NCI-H1092 (cell line): ENCODE measurements at regions not wholly inside any gene's neighbourhood (a gene's known extent, or its start where the extent isn't known, plus 50 kb on each side); places are given as distances from the start of the nearest gene placed in this dataset.
"Not testable (repeated sequence)": the region's sequence is repeated elsewhere in the genome, so short reads cannot be mapped to it uniquely, and the experiment has no call there.

Experiments
- DNase-seq: peaks from one replicate; lab custom pipeline; 2025; lab: John Stamatoyannopoulos, UW

DNA sequence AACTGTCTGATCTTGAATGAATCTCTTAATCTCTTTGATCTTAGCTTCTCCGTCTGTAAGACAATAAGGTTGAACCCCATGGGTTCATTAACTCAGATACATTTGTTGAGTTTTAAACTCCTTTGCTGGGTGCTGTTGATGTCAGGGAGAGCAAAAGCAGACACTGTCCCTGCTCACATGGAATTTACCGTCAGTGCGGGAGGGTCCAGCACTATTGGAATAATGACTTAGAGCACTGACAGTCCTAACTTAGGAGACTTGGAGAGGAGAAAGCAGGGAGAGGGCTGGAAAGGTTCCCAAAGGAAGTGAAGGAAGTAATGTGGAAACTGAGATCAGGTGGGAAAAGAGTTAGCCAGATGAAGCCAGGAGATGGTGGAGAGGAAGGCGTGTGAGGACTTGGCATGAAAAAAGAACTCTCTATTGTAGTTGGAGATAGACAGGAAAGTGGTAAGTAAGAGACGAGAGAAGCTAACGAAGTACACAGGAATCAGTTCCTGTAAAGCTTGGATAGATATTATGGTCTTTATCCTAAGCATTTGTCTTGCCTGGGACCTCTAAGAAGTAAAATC lies 141.4 kb upstream of the SERTAD2 start:
- no peak for DNase-seq

DNA sequence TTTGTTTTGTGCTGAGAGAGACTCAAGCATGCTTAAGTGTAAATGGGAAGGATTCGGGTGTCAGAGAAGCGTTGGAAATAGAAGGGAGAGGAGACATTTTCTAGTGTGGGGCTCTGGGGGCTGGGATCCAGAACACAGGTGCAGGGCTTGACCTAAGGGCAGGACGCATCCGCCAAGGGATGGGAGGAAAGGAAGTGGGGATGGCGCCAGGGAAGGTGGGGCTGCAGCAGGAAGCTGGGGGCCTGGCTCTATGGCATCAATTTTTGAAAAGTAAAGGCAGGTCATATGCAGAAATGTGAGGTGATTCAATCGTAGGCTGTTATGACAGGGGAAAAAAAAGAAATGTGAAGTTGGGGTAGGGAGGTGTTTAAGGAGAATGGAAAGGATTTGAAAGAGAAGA lies 143.2 kb upstream of the SERTAD2 start:
- no peak for DNase-seq

DNA sequence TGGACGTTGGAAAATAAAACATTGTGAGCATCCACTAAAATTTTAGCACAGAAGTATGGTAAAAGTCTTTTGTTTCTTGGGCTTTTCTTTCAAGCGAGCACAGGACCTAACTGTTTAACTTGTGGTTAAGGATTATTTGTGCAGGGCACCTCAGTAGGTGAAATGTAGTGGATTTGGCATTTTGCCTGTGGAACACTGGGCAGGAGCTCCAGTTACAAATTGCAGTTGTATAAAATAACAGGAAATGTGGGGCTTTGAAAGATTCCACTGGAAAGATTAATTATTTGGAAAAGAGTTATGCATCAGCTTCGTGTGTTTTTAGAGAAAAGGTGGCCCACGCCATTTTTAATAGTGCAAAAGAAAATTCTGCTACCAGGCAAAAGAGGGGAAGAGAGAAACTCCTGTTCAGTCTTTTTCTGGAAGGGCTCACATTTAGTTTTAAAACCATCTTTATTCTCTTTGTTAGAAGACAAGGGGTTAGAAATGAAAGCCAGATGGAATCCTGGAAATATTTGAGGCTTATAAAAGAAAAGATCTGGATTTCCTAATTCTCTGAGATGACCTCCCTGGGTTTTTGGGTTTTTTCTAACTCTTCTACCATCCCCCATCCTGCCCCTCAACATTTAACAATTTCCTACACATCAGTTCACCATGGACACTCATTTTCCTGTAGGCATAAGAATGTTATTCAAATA lies 144.3 kb upstream of the SERTAD2 start:
- no peak for DNase-seq

DNA sequence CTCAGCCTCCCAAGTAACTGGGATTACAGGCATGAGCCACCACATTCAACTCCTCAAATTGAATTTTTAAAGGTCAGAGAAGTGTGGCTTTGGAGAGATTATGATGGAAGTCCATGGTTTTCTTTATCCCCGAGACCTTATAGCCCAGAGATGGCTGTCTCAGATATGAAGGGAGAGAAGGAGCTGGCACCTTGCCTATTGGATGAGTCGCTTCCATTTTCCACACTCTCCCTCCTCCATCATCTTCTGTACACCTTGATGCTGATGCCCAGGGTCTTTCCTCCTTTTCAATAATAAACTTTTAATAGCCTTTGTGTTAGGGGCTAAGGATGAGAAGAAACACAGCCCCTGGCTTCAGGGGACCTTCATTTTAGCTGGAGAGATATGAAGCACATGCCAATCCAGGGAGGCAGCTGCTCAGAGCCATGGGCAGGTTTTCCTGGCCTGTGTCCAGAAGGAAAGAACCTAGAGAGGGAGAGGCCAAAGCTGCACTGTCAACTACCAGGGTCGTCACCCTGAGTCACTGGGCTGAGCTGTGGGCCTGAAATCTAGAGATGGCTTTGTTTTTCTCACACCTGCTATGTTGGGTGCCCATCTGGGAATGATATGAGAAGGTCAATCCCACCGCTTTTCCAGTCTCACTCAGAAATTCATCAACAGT lies 146.0 kb upstream of the SERTAD2 start:
- DNase-seq, result no peak

DNA sequence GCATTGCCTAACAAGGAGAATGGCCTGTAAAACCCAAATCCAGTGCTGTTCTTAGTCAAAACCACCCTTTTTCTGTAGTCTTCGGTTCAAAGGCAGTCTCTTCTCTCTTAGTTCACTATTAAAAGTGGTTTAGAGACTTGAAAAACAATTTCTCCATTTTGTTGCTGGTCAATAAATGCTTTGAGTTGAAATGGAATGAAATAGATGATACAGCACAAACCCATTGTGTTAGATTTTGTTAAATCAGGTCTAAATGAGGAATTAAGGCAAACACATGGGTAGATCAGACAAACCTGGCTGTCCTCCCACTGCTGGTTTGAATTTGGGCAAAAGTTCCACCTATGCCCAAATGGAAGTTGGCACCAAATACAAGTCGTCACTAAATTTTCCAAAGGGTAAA lies 150.1 kb upstream of the SERTAD2 start:
- no peak for DNase-seq

DNA sequence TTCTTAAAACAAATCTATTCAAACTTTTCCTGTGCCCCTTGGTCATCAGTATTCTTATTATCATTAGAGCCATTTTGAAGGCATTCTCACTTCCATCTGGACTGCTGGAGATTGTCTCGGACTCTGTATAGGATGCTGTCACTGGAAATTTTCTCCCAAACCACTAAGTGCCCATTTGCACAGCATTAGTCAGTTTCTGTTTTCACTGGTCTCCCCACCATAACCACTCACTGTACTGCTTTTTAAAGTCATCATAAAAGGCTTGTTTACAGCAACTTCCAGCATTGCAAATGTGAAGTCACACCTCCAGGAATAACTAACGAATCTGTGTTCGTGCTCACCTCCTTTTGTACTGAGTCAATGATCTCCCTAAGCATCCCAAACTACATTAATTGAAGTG lies 150.9 kb upstream of the SERTAD2 start:
- no peak for DNase-seq

DNA sequence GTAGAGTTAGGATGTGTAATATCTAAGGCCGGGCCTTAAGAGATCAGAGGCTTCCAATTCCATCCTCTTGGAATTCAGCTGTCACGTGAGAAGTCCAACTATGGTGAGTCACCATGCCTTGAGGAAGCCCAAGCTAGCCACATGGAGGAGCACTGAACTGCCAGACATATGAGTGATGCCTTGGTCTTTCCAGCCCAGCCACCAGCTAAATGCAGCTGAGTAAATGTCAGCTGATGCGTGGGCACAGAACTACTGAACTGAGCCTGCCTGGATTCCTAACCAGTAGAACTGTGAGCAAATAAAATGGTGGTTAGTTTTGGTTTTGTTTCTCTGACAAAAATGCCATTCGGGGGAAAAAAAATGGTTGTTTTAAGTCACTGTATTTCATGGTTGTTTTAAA lies 153.7 kb upstream of the SERTAD2 start:
- no peak for DNase-seq

DNA sequence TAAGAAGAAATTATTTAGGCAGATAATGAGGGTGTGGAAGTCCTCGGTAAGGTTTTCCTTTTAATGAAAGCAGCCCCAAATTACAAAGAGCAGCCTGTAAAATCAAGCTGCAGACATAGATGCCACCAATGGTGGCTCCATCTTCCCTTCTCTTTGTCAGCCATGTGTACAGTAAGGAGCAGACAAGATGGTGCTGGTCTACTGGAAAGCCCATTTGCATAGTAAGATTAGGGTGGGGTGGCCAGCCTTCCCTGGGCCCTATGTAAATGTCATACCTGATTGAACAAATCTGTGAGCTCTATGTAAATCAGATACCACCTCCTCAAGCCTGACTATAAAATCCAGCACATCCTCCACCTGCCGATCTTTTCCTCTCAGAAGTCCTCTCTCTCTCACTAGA lies 154.4 kb upstream of the SERTAD2 start:
- no peak for DNase-seq

DNA sequence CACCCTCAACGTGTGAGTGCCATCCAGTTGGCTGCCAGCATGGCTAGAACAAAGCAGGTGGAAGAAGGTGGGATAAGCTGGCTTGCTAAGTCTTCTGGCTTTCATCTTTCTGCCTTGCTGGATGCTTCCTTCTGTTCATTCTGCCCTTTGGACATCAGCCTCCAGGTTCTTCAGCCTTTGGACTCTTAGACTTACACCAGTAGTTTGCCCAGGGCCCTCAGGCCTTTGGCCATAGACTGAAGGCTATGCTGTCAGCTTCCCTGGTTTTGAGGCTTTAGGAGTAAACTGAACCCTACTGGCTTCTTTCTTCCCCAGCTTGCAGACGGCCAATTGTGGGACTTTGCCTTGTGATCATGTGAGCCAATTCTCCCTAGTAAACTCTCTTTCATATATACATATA lies 155.0 kb upstream of the SERTAD2 start:
- DNase-seq, result no peak

DNA sequence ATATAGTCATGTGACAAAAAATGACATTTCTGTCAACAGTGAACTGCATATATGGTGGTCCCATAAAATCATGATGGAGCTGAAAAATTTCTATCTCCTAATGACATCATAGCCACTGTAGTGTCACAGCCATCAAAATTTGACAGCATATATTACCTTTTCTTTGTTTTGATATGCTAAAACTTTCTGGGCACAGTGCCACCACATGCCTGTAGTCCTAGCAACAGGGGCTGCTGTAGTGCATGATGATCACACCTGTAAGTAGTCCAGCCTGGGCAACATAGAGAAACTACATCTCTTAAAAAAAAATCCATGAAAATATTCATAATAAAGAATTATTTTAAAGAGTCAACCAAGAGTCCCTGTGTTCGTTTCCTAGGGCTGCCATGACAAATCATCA lies 155.5 kb upstream of the SERTAD2 start:
- no peak for DNase-seq

DNA sequence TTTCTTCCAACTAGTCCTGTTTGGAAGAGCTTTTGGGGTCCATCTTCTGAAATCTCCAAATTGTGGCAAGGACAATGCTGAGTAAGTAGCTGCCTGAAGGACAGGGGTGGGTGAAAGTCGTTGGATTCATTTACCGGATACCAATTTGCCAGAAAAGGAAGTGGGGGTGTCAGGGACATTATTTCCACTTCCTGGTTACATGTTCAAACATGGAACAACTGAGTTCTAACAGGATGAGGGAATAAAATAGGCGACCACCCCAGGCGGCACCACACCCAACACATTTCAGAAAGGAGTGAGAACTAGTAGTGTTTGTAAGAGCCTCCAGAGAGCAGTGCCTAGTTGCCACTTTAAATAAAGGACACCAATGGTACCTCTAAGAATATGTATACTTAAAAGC lies 158.6 kb upstream of the SERTAD2 start:
- DNase-seq, result no peak

DNA sequence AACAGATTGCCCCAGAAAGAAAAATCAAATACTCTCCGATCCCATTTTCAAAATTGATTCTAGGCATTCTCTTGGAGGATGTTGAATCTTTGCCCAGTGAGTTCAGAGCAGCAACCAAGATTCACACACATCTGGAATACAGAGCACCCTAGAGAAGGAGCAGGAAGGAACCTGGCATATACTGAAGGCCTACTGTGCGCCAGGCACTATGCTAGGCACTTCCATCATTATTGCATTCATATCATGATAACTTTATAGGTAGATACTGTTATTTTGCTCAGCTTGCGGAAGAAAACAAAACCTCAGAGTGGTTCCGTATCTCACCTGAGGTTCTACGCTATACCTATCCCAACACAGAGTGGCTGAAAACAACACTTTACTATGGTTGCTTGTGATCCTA lies 160.3 kb upstream of the SERTAD2 start:
- no peak for DNase-seq

DNA sequence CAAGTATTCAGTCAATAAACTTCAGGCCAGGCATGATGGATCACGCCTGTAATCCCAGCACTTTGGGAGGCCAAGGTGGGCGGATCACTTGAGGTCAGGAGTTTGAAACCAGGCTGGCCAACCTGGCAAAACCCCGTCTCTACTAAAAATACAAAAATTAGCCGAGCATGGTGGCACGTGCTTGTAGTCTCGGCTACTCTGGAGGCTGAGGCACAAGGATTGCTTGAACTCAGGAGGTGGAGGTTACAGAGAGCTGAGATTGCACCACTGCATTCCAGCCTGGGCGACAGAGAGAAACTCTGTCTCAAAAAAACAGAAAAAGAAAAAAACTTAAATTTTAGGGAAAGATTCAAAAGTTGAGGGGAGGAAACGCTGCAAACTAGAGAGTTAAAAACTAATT lies 162.8 kb upstream of the SERTAD2 start:
- not testable (repeated sequence) for DNase-seq

DNA sequence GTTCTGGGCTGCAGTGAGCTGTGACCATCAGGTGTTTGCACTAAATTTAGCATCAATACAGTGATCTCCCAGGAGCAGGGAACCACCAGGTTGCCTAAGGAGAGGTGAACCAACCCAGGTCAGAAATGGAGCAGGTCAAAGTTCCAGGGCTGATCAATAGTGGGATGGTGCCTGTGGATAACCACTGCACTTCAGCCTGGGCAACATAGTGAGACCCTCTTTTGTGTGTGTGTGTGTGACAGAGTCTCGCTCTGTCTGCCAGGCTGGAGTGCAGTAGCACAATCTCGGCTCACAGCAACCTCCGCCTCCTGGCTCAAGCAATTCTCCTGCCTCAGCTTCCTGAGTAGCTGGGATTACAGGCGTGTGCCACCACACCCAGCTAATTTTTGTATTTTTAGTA lies 163.7 kb upstream of the SERTAD2 start:
- DNase-seq, result no peak

DNA sequence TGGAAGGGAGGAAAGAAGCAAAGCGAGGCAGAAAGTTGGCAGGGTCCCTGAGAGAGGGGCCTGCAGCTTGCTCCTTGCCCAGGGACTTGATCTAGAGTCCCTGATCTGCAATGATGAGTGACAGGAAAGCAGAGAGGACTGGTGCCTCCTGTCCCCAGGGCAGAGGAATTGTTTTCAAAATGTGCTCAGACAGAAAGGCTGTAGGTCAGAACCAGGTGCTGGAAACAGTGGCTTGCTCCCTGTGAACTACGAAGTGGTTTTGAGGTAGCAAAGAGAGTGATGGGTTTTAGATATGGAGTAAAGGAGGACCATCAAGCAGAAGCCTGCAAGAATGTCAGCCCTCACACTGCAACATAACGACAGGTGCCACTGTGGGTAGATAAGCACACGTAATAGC lies 164.9 kb upstream of the SERTAD2 start:
- DNase-seq, result no peak

DNA sequence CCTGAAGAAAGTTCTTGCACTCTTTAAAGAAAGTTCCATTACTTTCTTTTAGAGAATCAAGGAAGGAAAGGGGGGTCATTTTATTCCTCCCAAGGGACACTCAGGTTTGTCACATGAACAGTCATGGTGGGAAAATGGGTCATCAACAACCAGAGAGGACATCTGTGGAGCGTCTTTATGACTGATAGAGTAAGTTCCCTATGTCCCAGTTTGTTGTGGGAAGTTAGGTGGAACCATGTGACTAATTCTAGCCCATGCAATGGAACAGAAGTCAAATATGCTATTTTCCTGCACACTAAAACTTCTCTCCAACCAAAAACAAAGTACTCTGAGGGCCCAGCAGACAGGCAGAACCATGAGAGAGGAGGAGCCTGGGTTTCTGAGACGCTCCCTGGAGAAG lies 165.6 kb upstream of the SERTAD2 start:
- no peak for DNase-seq

DNA sequence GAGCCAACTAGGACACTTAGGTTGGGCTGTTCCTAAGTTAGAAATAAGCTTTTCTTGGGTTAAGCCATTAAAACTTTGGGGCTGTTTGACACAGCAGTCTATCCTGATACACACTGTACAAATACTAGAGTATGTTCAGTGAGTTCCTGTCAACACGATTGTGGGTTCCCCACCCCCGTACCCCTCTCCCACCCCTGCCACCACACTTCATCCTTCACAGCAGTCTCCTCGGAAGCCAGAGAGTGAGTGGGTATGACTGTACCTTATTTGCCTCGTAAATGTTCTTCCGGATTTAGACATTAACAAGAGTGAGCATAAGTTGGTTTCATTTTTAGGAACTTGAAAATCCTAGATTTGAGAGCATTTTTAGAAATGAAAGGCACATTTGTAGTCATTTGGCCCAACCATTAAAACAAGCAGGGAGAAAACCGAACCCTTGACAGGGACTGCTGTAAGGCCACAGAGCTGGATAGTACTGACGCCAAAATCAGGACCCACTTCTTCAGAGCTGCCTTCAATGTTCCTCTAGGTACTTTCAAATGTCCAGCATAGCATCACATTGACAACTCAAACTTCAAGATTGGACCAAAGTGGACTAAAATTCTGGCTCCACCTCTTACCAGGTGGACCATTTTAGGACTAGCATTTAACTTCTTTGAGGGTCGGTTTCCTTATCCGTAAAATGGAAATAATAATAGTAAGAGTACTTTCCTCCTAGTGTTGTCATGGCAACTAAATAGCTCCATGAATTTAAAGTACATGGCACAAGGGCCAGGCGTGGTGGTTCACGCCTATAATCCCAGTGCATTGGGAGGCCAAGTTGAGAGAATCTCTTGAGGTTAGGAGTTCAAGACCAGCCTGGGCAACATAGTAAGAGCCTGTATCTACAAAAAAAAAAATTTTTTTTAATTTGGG lies 166.3 kb upstream of the SERTAD2 start:
- no peak for DNase-seq

DNA sequence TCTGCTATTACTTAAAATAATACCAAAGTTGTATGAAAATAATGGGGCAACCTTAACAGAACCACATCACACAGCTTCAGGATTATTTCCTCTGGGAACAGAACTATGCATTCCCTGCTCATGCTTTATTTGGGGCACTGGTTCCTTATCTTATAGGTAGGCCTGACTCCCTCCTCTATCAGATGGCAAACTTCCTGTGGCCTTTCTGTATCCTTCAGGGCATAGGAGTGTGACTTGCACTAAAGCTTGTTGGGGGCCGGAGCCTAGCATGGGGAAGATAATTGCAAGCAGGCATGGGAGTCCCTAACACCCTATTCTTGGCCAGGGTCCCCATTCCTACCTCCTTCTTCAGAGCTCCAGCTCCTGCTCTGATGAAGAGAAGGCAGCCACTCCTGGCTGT lies 167.2 kb upstream of the SERTAD2 start:
- no peak for DNase-seq

DNA sequence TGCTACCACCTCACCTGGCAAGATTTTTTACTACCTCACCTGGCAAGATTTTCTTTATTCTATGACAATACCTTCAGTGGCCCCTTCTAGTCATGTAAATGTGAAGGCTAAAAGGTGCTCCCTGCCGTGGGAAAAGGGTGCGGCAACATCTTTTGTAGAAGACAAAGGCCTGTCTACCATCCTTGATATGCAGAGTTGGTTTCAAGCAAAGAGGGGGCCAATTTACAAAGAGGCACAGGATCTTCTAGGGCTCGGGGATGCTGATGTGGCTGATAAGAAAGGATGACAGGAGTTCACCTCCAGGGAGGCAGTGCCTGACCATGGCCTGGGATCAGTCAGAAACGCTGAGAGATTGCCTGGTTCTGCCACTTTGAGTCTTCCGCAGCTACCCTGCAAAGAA lies 165.4 kb upstream of the SLC1A4 start:
- DNase-seq, result no peak

DNA sequence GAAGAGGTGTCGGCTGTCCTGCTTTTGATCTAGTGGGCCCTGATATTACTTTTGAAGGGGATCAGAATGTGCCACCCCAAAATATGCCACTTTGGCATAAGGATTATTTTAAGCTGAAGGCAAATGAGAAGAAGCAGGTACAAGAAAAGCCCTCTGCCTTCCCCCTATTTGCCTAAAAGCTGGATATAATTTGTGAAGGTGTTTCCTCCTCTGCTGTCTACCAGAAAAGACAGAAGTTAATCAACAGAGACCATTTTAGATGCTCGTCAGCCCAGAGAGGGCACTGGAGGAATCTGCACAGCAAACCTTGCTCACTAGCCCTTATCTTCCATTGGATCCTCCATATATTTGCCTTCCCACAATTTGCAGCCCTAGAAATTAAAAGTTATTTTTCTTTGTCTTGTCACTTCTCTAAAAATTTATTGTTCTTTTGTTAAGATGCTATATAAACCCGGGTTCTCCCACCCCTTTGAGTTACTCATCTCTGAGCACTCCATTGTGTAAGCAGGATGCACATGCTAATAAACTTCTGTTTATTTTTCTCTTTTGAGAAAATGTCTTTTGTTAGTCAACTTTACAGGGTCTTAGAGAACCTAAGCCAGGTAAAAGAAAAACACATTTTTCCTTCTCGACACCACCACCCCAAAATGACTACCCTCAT lies 163.2 kb upstream of the SLC1A4 start:
- DNase-seq, result no peak

DNA sequence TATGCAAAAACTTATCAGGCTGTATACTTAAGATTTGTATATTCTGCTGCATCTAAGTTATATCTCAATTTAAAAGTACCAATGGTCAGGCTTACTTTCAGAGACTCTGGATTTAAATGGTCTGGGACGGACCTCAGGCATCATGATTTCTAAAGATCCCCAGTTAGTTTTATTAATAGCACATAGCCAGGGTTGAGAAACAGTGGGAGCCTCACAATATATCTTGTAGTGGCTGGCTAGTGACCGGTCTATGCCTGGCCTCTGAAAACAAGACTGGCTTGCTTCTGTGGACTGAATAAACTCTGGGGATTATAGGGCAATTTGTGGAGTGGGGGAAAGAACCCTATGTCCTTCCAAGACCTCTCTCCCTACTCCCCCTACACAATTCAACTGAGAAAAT lies 162.5 kb upstream of the SLC1A4 start:
- no peak for DNase-seq

DNA sequence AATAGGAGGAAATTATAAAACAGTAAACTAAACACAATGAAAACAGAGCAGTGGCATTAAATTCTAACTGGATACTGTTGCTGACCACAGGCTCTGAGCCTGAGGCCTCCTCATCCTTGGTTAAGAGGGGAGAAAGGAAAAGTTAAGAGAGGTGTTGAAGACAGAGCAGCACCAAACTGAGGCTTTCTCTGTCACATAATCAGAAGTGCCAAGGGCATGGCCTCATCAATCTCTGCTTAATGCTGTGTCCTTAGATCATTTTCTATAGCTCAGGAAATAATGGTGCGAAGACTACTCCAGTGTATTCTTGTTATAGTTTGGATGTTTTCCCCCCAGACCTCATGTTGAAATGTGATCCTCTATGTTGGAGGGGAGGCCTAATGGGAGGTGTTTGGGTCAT lies 160.9 kb upstream of the SLC1A4 start:
- DNase-seq, result no peak
